ENCODE measurements at regions not wholly inside any gene's neighbourhood (a gene's known extent, or its start where the extent isn't known, plus 50 kb on each side); places are given as distances from the start of the nearest gene placed in this dataset.

GRCh38 chr18:41504316-41504715 is 450.7 kb upstream of the PIK3C3 start:
- CTCF ChIA-PET (ENCODE audit: unreplicated experiment), result no interaction called here
- Histone ChIP-seq H3K9me2 (ENCODE audit: insufficient read depth, low read length) (no peaks in the 10 kb centered on the region), H3K9me3 (ENCODE audit: low read length) (no peaks in the 10 kb centered on the region), H3K4me1 (ENCODE audit: insufficient read depth, low read length, poor library complexity, severe bottlenecking) (no peaks in the 10 kb centered on the region), H3K27ac (ENCODE audit: low read depth, low read length, poor library complexity, severe bottlenecking) (no peak overlapping the region), H3K4me3 (ENCODE audit: low read depth, low read length, poor library complexity, severe bottlenecking) (no peak overlapping the region), H3K79me2 (ENCODE audit: insufficient read depth, low read depth, low read length) (no peaks in the 10 kb centered on the region), H3K36me3 (ENCODE audit: insufficient read depth, low read length) (no peaks in the 10 kb centered on the region), H4K20me1 (ENCODE audit: insufficient read depth, low read length) (no peaks in the 10 kb centered on the region), H3K4me2 (ENCODE audit: low read length) (no peak overlapping the region), H2AFZ (ENCODE audit: low read length) (no peak overlapping the region)
- DNase-seq (ENCODE audit: low spot score), result no peak
- no TSS peak for BruUV-seq (replicated peaks)
- POLR2A ChIA-PET, result no interaction called here
- intact Hi-C loops (cut with micrococcal nuclease; ENCODE audit: unreplicated experiment), result no loop called here
- TF ChIP-seq EZH2phosphoT487 (IDR thresholded peaks at IDR 0.05; ENCODE audit: borderline replicate concordance, low read depth, low read length), result no peak
- TF ChIP-seq CTCF (conservative IDR thresholded peaks at IDR 0.05; ENCODE audit: low read length), result no peak

GRCh38 chr18:41501848-41502247 is 453.2 kb upstream of the PIK3C3 start:
- ChIA-PET CTCF (ENCODE audit: unreplicated experiment) (no interaction called here), POLR2A (interaction anchor here (0.6 kb wide), 1 partner anchor 691 kb away, joined by 3 read pairs; no protein-coding TSS in a partner anchor)
- BruUV-seq (replicated peaks), result no TSS peak
- H2AFZ ChIP-seq (ENCODE audit: low read length), result no peak overlapping the region
- H3K4me3 ChIP-seq (ENCODE audit: low read depth, low read length, poor library complexity, severe bottlenecking), result no peak overlapping the region
- no peaks in the 10 kb centered on the region for H3K4me1 ChIP-seq (ENCODE audit: insufficient read depth, low read length, poor library complexity, severe bottlenecking)
- no peak overlapping the region for H3K4me2 ChIP-seq (ENCODE audit: low read length)
- DNase-seq (ENCODE audit: low spot score), result no peak
- intact Hi-C loops (cut with micrococcal nuclease; ENCODE audit: unreplicated experiment), result no loop called here
- H3K27ac ChIP-seq (ENCODE audit: low read depth, low read length, poor library complexity, severe bottlenecking), result no peak overlapping the region
- no peaks in the 10 kb centered on the region for H4K20me1 ChIP-seq (ENCODE audit: insufficient read depth, low read length)
- H3K9me2 ChIP-seq (ENCODE audit: insufficient read depth, low read length), result no peaks in the 10 kb centered on the region
- no peaks in the 10 kb centered on the region for H3K36me3 ChIP-seq (ENCODE audit: insufficient read depth, low read length)
- no peaks in the 10 kb centered on the region for H3K9me3 ChIP-seq (ENCODE audit: low read length)
- no peaks in the 10 kb centered on the region for H3K79me2 ChIP-seq (ENCODE audit: insufficient read depth, low read depth, low read length)
- no peak for TF ChIP-seq EZH2phosphoT487 (IDR thresholded peaks at IDR 0.05; ENCODE audit: borderline replicate concordance, low read depth, low read length)
- TF ChIP-seq CTCF (conservative IDR thresholded peaks at IDR 0.05; ENCODE audit: low read length), result no peak

GRCh38 chr18:41499345-41499744 is 455.7 kb upstream of the PIK3C3 start:
- no peaks in the 10 kb centered on the region for H3K36me3 ChIP-seq (ENCODE audit: insufficient read depth, low read length)
- no peak overlapping the region for H3K27ac ChIP-seq (ENCODE audit: low read depth, low read length, poor library complexity, severe bottlenecking)
- H3K9me2 ChIP-seq (ENCODE audit: insufficient read depth, low read length), result no peaks in the 10 kb centered on the region
- no peaks in the 10 kb centered on the region for H4K20me1 ChIP-seq (ENCODE audit: insufficient read depth, low read length)
- intact Hi-C loops (cut with micrococcal nuclease; ENCODE audit: unreplicated experiment), result no loop called here
- no peak overlapping the region for H3K4me3 ChIP-seq (ENCODE audit: low read depth, low read length, poor library complexity, severe bottlenecking)
- no peak overlapping the region for H2AFZ ChIP-seq (ENCODE audit: low read length)
- CTCF ChIA-PET (ENCODE audit: unreplicated experiment), result no interaction called here
- no peak overlapping the region for H3K4me2 ChIP-seq (ENCODE audit: low read length)
- no peaks in the 10 kb centered on the region for H3K79me2 ChIP-seq (ENCODE audit: insufficient read depth, low read depth, low read length)
- TF ChIP-seq CTCF (conservative IDR thresholded peaks at IDR 0.05; ENCODE audit: low read length), result no peak
- TF ChIP-seq EZH2phosphoT487 (IDR thresholded peaks at IDR 0.05; ENCODE audit: borderline replicate concordance, low read depth, low read length), result no peak
- POLR2A ChIA-PET, result no interaction called here
- DNase-seq (ENCODE audit: low spot score), result no peak
- BruUV-seq (replicated peaks), result no TSS peak
- no peaks in the 10 kb centered on the region for H3K4me1 ChIP-seq (ENCODE audit: insufficient read depth, low read length, poor library complexity, severe bottlenecking)
- H3K9me3 ChIP-seq (ENCODE audit: low read length), result no peaks in the 10 kb centered on the region
